Activated CD4-positive, alpha-beta T cell treated with anti-CD3 and anti-CD28 coated beads, Interleukin-2, Interleukin-4, amounts not matched to agents 100 ng/mL and 50 ng/mL, durations not matched to agents 16 hours and 8 hours (primary cell): ENCODE measurements at regions not wholly inside any gene's neighbourhood (a gene's known extent, or its start where the extent isn't known, plus 50 kb on each side); places are given as distances from the start of the nearest gene placed in this dataset.

ENCODE experiments used
- DNase-seq: peaks from one replicate; pipeline ENCODE4 v3.0.0-alpha.2; 2020; ENCODE audit warnings: low spot score

GRCh38 chr2:59974051-59974766, 579.2 kb downstream of the BCL11A start:
- no peak for DNase-seq

GRCh38 chr2:59969161-59969560, 584.3 kb downstream of the BCL11A start:
- DNase-seq: no peak

GRCh38 chr2:59968441-59968840, 585.0 kb downstream of the BCL11A start:
- no peak for DNase-seq

GRCh38 chr2:59967691-59968090, 585.8 kb downstream of the BCL11A start:
- DNase-seq: no peak

GRCh38 chr2:59963157-59963556, 590.3 kb downstream of the BCL11A start:
- no peak for DNase-seq

- no peak for DNase-seq
These were observed 591.7 kb downstream of the BCL11A start for GRCh38 chr2:59961746-59962145.

- no peak for DNase-seq
These were observed 593.5 kb downstream of the BCL11A start for GRCh38 chr2:59959944-59960343.

- no peak for DNase-seq
These were observed 596.0 kb downstream of the BCL11A start for GRCh38 chr2:59957504-59957903.

- DNase-seq: no peak
These were observed 596.5 kb downstream of the BCL11A start for GRCh38 chr2:59956981-59957380.

GRCh38 chr2:59947917-59948541, 605.4 kb downstream of the BCL11A start:
- DNase-seq: no peak

- no peak for DNase-seq
These were observed 606.2 kb downstream of the BCL11A start for GRCh38 chr2:59947209-59947608.

GRCh38 chr2:59939236-59939635, 614.2 kb downstream of the BCL11A start:
- no peak for DNase-seq

- DNase-seq: no peak
These were observed 615.3 kb downstream of the BCL11A start for GRCh38 chr2:59938181-59938580.

- DNase-seq: no peak
These were observed 617.4 kb downstream of the BCL11A start for GRCh38 chr2:59936048-59936447.

- DNase-seq: no peak
These were observed 618.4 kb downstream of the BCL11A start for GRCh38 chr2:59935005-59935404.

GRCh38 chr2:59933948-59934347, 619.5 kb downstream of the BCL11A start:
- no peak for DNase-seq

GRCh38 chr2:59932341-59932740, 621.1 kb downstream of the BCL11A start:
- DNase-seq: no peak

- no peak for DNase-seq
These were observed 623.0 kb downstream of the BCL11A start for GRCh38 chr2:59930430-59930829.

GRCh38 chr2:59926731-59927130, 626.7 kb downstream of the BCL11A start:
- DNase-seq: no peak

- no peak for DNase-seq
These were observed 628.1 kb downstream of the BCL11A start for GRCh38 chr2:59925321-59925720.

- DNase-seq: no peak
These were observed 629.1 kb downstream of the BCL11A start for GRCh38 chr2:59924346-59924745.

- DNase-seq: no peak
These were observed 631.0 kb downstream of the BCL11A start for GRCh38 chr2:59922450-59922849.

GRCh38 chr2:59921743-59922142, 631.7 kb downstream of the BCL11A start:
- DNase-seq: no peak

- DNase-seq: no peak
These were observed 632.5 kb downstream of the BCL11A start for GRCh38 chr2:59920961-59921360.
